AG04449 (cell line): ENCODE measurements at regions not wholly inside any gene's neighbourhood (a gene's known extent, or its start where the extent isn't known, plus 50 kb on each side); places are given as distances from the start of the nearest gene placed in this dataset.
"Not testable (repeated sequence)": the region's sequence is repeated elsewhere in the genome, so short reads cannot be mapped to it uniquely, and the experiment has no call there.

ENCODE experiments used
- CTCF ChIA-PET: fragments of 350-600 bp; formaldehyde crosslinking; extraction: SDS; loops from one replicate; lab custom pipeline; 2021; ENCODE audit warnings: antibody characterized with exemption; lab: Yijun Ruan, JAX
- POLR2A ChIA-PET: fragments of 400-600, 350-600 bp; formaldehyde crosslinking; extraction: SDS; loops from one replicate; lab custom pipeline; 2020; ENCODE audit warnings: antibody characterized with exemption, inconsistent platforms; lab: Yijun Ruan, JAX
- DNase-seq: peaks from one replicate; pipeline ENCODE4 v3.0.0-alpha.2; 2010; ENCODE audit warnings: low read depth, low spot score
- H3K4me3 ChIP-seq: 2 replicates; pipeline ENCODE4 v1.5.1; 2011; ENCODE audit warnings: low read depth, mild to moderate bottlenecking, control low read depth, low read length
- CTCF ChIP-seq: IDR thresholded peaks from one replicate; pipeline ENCODE4 v1.5.1; 2011; ENCODE audit warnings: mild to moderate bottlenecking, moderate library complexity, low read length, control low read depth, inconsistent platforms; ENCODE audit not compliant: insufficient read depth; ENCODE audit errors: missing control alignments

GRCh38 chr1:117739504-117739903 is 133.7 kb downstream of the TENT5C start:
- H3K4me3 ChIP-seq: no peak overlapping the region
- ChIA-PET CTCF (interaction anchor here (6.5 kb wide), 1 partner anchor 16 kb away, joined by 70 read pairs; no protein-coding TSS in a partner anchor), POLR2A (no interaction called here)
- TF ChIP-seq CTCF: no peak
- no peak for DNase-seq

GRCh38 chr1:117740496-117740895 is 134.6 kb downstream of the TENT5C start:
- POLR2A ChIA-PET: no interaction called here
- TF ChIP-seq CTCF: no peak
- CTCF ChIA-PET: interaction anchor here (1.0 to 6.5 kb wide), 3 partner anchors 15 to 205 kb away, joined by 3 to 70 read pairs (median 4); no protein-coding TSS in a partner anchor
- no peak for DNase-seq
- no peak overlapping the region for H3K4me3 ChIP-seq

GRCh38 chr1:117746565-117746964 is 140.7 kb downstream of the TENT5C start:
- POLR2A ChIA-PET, H3K4me3 ChIP-seq, DNase-seq: not testable (repeated sequence)
- CTCF ChIA-PET: interaction anchor here (2.1 to 3.0 kb wide), 2 partner anchors 8 to 12 kb away, joined by 6 to 13 read pairs; no protein-coding TSS in a partner anchor

DNA sequence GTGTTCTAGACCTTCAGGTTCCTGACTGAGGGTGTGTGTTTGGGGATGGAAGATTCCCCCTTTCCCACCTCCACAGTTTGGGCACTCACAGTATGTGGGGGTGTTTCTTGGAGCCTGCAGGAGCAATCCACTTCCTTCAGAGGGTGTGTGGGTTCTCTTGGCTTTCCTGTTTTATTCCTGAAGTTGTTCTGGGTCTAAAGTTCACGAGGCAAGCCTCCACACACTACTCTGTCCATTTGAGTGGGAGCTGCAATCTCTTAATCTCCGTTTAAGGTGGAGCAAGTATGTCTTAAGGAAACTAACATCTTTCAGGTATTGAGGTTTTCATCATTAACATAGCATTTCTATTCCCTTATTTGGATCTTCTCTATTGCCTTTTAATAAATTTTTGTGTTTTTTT is 141.8 kb downstream of the TENT5C start:
- H3K4me3 ChIP-seq: no peak overlapping the region
- ChIA-PET POLR2A (no interaction called here), CTCF (interaction anchor here (1.8 to 3.0 kb wide), 2 partner anchors 11 to 234 kb away, joined by 5 to 13 read pairs; no protein-coding TSS in a partner anchor)
- no peak for DNase-seq
- no peak for TF ChIP-seq CTCF

DNA sequence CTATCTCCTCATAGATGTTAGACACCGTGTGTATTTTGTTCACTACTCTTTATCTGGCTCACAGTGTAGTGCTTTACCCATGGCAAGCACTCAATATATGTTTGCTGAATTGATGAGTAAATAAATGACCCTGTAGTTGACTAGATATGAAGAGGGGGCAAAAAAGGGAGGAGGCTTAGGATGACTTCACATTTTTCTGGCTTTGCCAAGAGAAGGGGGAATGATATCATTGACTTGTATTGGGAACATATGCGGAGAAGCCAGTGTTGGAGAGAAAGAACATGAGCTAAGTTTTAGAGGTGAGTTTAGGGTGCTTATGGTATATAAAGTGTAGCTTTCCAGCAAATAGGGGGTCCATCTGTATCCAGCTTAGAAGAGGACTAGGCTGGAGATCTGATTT is 145.5 kb downstream of the TENT5C start:
- no peak for TF ChIP-seq CTCF
- ChIA-PET CTCF (interaction anchor here (1.0 to 11.8 kb wide), 5 partner anchors 9 to 241 kb away, joined by 3 to 311 read pairs (median 86); no protein-coding TSS in a partner anchor), POLR2A (no interaction called here)
- DNase-seq: no peak
- no peak overlapping the region for H3K4me3 ChIP-seq

DNA sequence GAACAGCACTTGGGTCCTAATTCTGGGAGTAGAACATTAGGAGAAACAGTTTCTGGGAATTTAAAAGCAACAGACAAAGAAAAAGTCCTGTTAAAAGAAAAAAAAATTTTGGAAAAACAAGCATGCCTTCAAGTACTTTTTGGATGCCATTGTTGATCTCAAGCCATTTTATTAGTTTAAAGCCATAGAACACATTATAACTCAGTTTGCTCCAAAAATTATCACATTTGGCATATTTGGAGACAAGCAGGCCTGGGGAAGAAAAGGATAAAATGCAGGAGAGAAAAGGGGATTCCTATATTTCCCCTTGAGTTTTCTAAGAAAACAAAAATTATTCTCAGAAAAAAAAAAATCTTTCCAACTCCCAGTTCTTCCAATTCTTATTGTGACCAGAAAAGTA is 146.8 kb downstream of the TENT5C start:
- ChIA-PET POLR2A (no interaction called here), CTCF (interaction anchor here (1.0 to 11.8 kb wide), 8 partner anchors 14 to 688 kb away, joined by 3 to 311 read pairs (median 78); no protein-coding TSS in a partner anchor)
- H3K4me3 ChIP-seq: no peak overlapping the region

More for the DNA sequence above, 146.8 kb downstream of the TENT5C start:
- no peak for TF ChIP-seq CTCF
- no peak for DNase-seq
